AG10803 (cell line): ENCODE measurements at regions not wholly inside any gene's neighbourhood (a gene's known extent, or its start where the extent isn't known, plus 50 kb on each side); places are given as distances from the start of the nearest gene placed in this dataset.

Experiments used
- DNase-seq: peaks from one replicate; pipeline ENCODE4 v3.0.0; 2010; ENCODE audit warnings: low read depth
- H3K4me3 ChIP-seq: 2 replicates; pipeline ENCODE4 v1.5.1; 2011; ENCODE audit warnings: mild to moderate bottlenecking, low read length, control low read depth
- CTCF ChIP-seq: conservative IDR thresholded peaks from 2 replicates; pipeline ENCODE4 v1.5.1; 2011; ENCODE audit warnings: mild to moderate bottlenecking, low read length, control low read depth, inconsistent platforms

- no peak overlapping the region for H3K4me3 ChIP-seq
- no peak for TF ChIP-seq CTCF
- no peak for DNase-seq
These were observed 199.1 kb downstream of the HINT1 start for GRCh38 chr5:130965920-130966319.

DNA sequence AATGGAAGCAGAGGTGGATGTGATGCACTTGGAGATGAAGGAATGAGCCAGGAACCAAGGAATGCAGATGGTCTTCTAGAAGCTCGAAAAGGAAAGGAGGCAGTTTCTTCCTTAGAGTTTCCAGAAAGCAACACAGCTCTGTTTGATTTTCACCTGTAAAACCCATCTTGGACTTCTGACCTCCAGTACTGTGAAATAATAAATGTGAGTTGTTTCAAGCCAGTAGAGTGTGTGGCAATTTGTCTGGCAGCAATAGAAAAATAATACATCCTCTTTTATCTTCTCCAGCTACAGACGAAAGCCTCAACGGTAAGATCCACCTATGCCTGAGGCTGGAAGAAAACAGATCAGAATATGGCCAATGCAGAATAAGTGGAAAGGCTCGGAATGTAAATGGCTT, 199.7 kb downstream of the HINT1 start:
- DNase-seq: no peak
- no peak overlapping the region for H3K4me3 ChIP-seq
- TF ChIP-seq CTCF: no peak

DNA sequence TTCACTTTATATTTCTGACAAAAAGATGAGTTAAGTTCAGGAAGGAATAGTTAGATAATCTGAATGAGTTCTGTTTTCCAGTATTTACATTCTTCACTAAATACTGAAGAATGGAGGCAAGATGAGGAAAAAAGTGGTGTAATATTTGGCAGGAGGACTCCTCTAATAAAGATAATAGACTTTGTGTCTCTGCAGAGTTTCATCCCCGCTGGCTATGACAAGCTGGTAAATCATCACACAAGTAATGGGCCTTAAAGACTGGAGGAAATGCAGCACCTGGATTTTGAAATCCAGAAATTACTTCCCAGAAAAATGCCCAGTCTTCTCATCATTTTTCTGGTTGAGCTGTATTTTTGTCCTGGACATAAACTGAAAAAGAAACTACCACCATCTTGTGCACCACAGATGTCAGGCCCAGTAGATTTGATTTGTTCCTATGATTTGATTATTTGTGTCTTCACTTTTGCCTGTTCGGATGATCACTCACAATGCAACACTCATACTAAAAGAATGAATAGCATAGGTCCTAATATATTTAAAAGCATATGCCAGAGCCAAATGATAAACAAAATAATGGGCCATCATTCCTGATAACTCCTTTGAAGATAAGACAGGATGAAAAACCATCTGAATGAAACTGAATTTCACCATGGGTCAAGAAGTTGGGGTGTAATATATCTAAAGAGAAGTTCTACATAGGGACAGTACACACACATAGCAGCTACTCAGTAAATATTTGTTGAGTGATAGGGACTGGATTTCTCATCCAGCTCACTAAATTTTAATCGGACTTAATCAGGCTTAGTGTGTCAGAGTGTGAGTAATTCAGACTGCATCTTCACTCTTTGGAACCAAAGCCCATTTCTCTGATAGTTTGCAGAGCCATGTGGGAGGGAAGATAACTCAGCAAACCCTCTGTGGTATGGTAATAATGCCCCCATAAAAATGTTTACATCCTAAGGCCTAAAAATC, 200.5 kb downstream of the HINT1 start:
- peak; percentile 29 for DNase-seq
- H3K4me3 ChIP-seq: no peak overlapping the region
- TF ChIP-seq CTCF: no peak

DNA sequence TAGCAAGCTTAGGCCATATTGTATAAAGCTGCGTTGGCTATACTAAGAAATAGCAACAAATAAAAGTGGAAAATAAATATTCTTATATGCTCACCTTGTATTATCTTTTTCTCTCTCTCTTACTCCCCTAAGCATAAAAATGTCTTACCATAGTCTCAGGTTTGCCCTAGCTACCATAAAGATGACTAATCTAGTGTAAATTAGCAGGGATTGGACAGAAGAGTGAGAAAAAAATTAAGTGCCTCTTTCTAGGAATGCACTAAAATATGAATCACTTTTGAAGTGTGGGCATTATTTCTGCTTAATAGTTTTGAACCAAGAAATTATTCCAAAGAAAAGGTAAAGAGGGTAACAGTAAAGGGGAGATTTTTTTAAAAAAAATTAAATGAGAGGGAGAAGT, 201.3 kb downstream of the HINT1 start:
- H3K4me3 ChIP-seq: no peak overlapping the region
- DNase-seq: peak; percentile 31
- TF ChIP-seq CTCF: no peak

- no peak for TF ChIP-seq CTCF
- DNase-seq: no peak
- no peak overlapping the region for H3K4me3 ChIP-seq
These were observed 207.9 kb downstream of the HINT1 start for GRCh38 chr5:130957151-130957550.

GRCh38 chr5:130955041-130955440, 210.0 kb downstream of the HINT1 start:
- no peak overlapping the region for H3K4me3 ChIP-seq
- no peak for TF ChIP-seq CTCF
- no peak for DNase-seq

- no peak for TF ChIP-seq CTCF
- DNase-seq: no peak
- no peak overlapping the region for H3K4me3 ChIP-seq
These were observed 210.7 kb downstream of the HINT1 start for GRCh38 chr5:130954336-130954735.
